GM23248 (cell line): ENCODE measurements at regions not wholly inside any gene's neighbourhood (a gene's known extent, or its start where the extent isn't known, plus 50 kb on each side); places are given as distances from the start of the nearest gene placed in this dataset.

Source experiments
- DNase-seq: peaks from one replicate; pipeline ENCODE4 v3.0.0-alpha.2; 2015
- H2AFZ ChIP-seq: fragments of 200-600 bp; sonication (generic); 2 replicates; pipeline ENCODE4 v1.6.1; 2016; ENCODE audit warnings: antibody characterized with exemption
- H3F3A ChIP-seq: fragments of 200-600 bp; sonication (generic); 2 replicates; pipeline ENCODE4 v1.6.1; 2016; ENCODE audit warnings: mild to moderate bottlenecking, antibody characterized with exemption, mixed run types; ENCODE audit not compliant: insufficient read depth
- H3K27ac ChIP-seq: fragments of 200-600 bp; sonication (generic); 2 replicates; pipeline ENCODE4 v1.5.1; 2016; ENCODE audit warnings: mild to moderate bottlenecking
- H3K27me3 ChIP-seq: fragments of 200-600 bp; sonication (generic); replicated peaks from 2 replicates; pipeline ENCODE4 v1.6.1; 2016; ENCODE audit warnings: mild to moderate bottlenecking; ENCODE audit not compliant: insufficient read depth
- H3K36me3 ChIP-seq: fragments of 200-600 bp; sonication (generic); 2 replicates; pipeline ENCODE4 v1.6.1; 2016; ENCODE audit warnings: low read depth, mild to moderate bottlenecking
- H3K4me1 ChIP-seq: fragments of 200-600 bp; sonication (generic); 2 replicates; pipeline ENCODE4 v1.6.1; 2016; ENCODE audit warnings: mild to moderate bottlenecking; ENCODE audit not compliant: insufficient read depth
- H3K4me2 ChIP-seq: fragments of 200-600 bp; sonication (generic); one replicate; pipeline ENCODE4 v1.6.1; 2016; ENCODE audit warnings: mild to moderate bottlenecking; ENCODE audit not compliant: unreplicated experiment
- H3K4me3 ChIP-seq: fragments of 200-600 bp; sonication (generic); 2 replicates; pipeline ENCODE4 v1.5.1; 2016; ENCODE audit warnings: mild to moderate bottlenecking
- H3K79me2 ChIP-seq: fragments of 200-600 bp; sonication (generic); 2 replicates; pipeline ENCODE4 v1.6.1; 2016; ENCODE audit warnings: mild to moderate bottlenecking; ENCODE audit not compliant: insufficient read depth
- H3K9ac ChIP-seq: fragments of 200-600 bp; sonication (generic); 2 replicates; pipeline ENCODE4 v1.6.1; 2016; ENCODE audit warnings: mild to moderate bottlenecking
- H3K9me2 ChIP-seq: fragments of 200-600 bp; sonication (generic); 2 replicates; pipeline ENCODE4 v1.6.1; 2016; ENCODE audit warnings: mixed run types, mild to moderate bottlenecking, moderate library complexity; ENCODE audit not compliant: insufficient read depth
- H3K9me3 ChIP-seq: fragments of 200-600 bp; sonication (generic); one replicate; pipeline ENCODE4 v1.6.1; 2017; ENCODE audit warnings: low read depth
- H4K20me1 ChIP-seq: fragments of 200-600 bp; sonication (generic); 2 replicates; pipeline ENCODE4 v1.6.0; 2016; ENCODE audit not compliant: insufficient read depth
- EZH2 ChIP-seq: fragments of 200-600 bp; sonication (generic); IDR thresholded peaks from 2 replicates; pipeline ENCODE4 v1.6.1; 2018; ENCODE audit warnings: antibody characterized with exemption, mild to moderate bottlenecking; ENCODE audit not compliant: insufficient read depth, poor library complexity, severe bottlenecking
- EZH2phosphoT487 ChIP-seq: fragments of 200-600 bp; sonication (generic); IDR thresholded peaks from 2 replicates; pipeline ENCODE4 v1.6.1; 2018; ENCODE audit warnings: antibody characterized with exemption, moderate library complexity, mild to moderate bottlenecking, low read depth; ENCODE audit not compliant: insufficient read depth
- WGBS, 2 experiments: methylation state at CpG; one replicate each; pipeline ENCODE4 v1.1.6; 2015 to 2017; ENCODE audit warnings: low lambda C conversion rate in 2 of 2, low coverage in 1 of 2; ENCODE audit errors: missing lambda C conversion rate in 2 of 2; 5-methylcytosine and 5-hydroxymethylcytosine counted together
- in situ Hi-C: fragments of 300-500 bp; cut with MboI; formaldehyde crosslinking; loops from 2 replicates; pipeline ENCODE4 v1.15.0; 2020

GRCh38 chr18:45562567-45563479 lies 52.5 kb upstream of the SLC14A2 start:
- 34 to 40% methylated on average over 10 to 11 of the region's 11 CpGs for WGBS, 2 experiments
- Histone ChIP-seq H3K9me3 (no peaks in the 10 kb centered on the region), H3K4me2 (no peak overlapping the region), H3K4me3 (no peak overlapping the region), H3K27me3 (no peaks in the 10 kb centered on the region), H3K27ac (no peak overlapping the region), H3K79me2 (no peaks in the 10 kb centered on the region), H3K36me3 (no peaks in the 10 kb centered on the region), H3K4me1 (peaks cover 20% of the 10 kb centered on the region), H4K20me1 (no peaks in the 10 kb centered on the region), H2AFZ (no peak overlapping the region), H3K9ac (no peak overlapping the region), H3F3A (peaks cover 9% of the 10 kb centered on the region; the same call in 1 of the 2 replicates), H3K9me2 (no peaks in the 10 kb centered on the region)
- DNase-seq = no peak
- in situ Hi-C loops = no loop called here
- TF ChIP-seq EZH2 (no peak), EZH2phosphoT487 (no peak)

GRCh38 chr18:45565280-45565970 lies 49.9 kb upstream of the SLC14A2 start:
- no peaks in the 10 kb centered on the region for H3K36me3 ChIP-seq
- H3K9ac ChIP-seq = no peak overlapping the region
- H3F3A ChIP-seq = peaks cover 9% of the 10 kb centered on the region; the same call in 1 of the 2 replicates
- no peaks in the 10 kb centered on the region for H4K20me1 ChIP-seq
- in situ Hi-C loops = no loop called here
- H2AFZ ChIP-seq = no peak overlapping the region
- H3K4me1 ChIP-seq = peaks cover 20% of the 10 kb centered on the region
- no peak overlapping the region for H3K27ac ChIP-seq
- no peaks in the 10 kb centered on the region for H3K79me2 ChIP-seq
- H3K27me3 ChIP-seq = no peaks in the 10 kb centered on the region
- peak; percentile 11 for DNase-seq
- H3K9me2 ChIP-seq = no peaks in the 10 kb centered on the region
- 62 to 67% methylated on average over 19 of the region's 19 CpGs for WGBS, 2 experiments
- H3K4me2 ChIP-seq = no peak overlapping the region
- H3K9me3 ChIP-seq = no peaks in the 10 kb centered on the region
- no peak overlapping the region for H3K4me3 ChIP-seq
- TF ChIP-seq EZH2 (no peak), EZH2phosphoT487 (no peak)
